GM20000 (cell line): ENCODE measurements at regions not wholly inside any gene's neighbourhood (a gene's known extent, or its start where the extent isn't known, plus 50 kb on each side); places are given as distances from the start of the nearest gene placed in this dataset.

Experiments used
- DNase-seq: peaks from one replicate; pipeline ENCODE4 v3.0.0; 2012; ENCODE audit warnings: low spot score
- TF ChIP-seq, protein P1 (sequence below): IDR thresholded peaks from 2 replicates; pipeline ENCODE4 v1.5.1; 2012; ENCODE audit warnings: mild to moderate bottlenecking, control low read depth; ENCODE audit errors: extremely low read depth, missing control alignments

DNA sequence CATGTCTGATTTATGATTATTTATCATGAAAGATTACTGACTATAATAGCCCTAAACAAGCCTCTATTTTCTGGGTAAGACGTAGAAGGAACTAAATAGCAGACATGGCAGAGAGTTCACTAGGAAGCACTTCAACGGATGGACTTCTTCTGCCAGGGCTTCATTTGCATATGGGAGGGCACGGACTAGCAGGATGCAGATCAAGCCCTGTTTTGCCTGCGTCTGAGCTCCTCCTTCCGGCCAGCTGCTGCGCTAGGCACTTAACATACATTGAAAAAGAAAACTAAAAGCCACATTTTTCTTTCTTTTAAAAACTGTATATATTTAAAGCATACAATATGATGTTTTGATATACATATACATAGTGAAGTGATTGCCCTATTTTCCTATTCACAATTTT lies 340.0 kb upstream of the MEX3C start:
- DNase-seq, result no peak
- TF ChIP-seq, protein P1, sequence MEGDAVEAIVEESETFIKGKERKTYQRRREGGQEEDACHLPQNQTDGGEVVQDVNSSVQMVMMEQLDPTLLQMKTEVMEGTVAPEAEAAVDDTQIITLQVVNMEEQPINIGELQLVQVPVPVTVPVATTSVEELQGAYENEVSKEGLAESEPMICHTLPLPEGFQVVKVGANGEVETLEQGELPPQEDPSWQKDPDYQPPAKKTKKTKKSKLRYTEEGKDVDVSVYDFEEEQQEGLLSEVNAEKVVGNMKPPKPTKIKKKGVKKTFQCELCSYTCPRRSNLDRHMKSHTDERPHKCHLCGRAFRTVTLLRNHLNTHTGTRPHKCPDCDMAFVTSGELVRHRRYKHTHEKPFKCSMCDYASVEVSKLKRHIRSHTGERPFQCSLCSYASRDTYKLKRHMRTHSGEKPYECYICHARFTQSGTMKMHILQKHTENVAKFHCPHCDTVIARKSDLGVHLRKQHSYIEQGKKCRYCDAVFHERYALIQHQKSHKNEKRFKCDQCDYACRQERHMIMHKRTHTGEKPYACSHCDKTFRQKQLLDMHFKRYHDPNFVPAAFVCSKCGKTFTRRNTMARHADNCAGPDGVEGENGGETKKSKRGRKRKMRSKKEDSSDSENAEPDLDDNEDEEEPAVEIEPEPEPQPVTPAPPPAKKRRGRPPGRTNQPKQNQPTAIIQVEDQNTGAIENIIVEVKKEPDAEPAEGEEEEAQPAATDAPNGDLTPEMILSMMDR, result no peak

DNA sequence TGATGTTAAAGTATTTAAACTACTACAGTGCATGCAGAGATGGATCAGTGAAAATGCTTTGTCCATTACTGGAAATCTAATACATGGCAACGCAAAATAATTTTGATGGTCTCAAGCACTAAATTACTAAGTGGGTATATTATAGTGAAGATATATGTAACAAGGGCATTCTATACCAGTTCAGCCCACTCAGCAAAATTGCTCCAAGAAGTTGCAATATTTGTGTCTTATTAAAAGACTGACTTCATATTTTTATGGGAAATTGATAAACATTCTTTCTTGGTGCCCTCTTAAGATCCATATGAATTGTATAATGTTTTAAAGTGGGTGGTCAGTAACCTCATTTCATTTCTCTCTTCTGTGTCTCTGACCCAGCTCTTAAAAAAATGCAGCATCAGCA lies 343.1 kb upstream of the MEX3C start:
- DNase-seq, result no peak
- TF ChIP-seq, protein P1, result no peak

DNA sequence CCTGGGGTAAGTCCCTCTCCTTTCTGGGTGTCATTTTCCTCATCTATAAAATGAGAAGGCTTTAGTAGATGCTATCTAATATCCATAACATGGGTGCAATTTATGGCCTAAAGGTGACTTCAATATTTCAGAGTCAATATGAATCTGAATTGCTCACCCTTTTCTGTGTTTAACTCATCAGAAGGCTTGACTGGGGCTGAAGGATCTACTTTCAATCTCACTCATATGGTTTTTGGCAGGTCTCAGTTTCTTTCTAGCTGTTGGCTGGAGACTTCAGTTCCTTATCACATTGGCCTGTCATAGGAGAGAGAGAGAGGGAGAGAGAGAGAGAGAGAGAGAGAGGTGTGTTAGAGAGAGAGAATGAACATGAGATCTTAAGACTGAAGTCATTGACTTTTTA lies 343.7 kb upstream of the MEX3C start:
- TF ChIP-seq, protein P1, result no peak
- no peak for DNase-seq

DNA sequence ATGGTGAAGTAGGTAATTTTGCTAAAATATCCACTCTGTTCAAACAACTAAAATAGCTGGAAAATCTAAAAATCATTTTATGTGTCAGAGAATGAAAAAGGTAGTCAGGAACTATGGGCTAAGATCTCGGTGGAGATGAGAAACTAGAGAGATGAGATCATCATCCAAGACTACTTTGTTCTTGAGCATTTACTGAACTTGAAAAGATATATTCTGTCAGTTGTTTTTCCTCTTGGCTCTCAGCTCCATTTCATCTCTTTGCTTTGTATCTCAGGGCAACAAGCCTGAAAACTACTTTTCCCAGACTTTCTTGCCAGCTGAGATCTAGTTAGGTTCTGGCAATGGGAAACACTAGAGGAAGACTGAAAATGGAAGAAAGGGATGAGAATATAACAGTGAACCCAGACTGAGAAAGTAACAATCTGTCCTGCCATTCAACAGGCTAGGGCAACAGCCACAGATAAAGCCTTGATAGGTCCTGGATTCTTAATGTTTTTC lies 346.2 kb upstream of the MEX3C start:
- TF ChIP-seq, protein P1, result no peak
- DNase-seq, result no peak

DNA sequence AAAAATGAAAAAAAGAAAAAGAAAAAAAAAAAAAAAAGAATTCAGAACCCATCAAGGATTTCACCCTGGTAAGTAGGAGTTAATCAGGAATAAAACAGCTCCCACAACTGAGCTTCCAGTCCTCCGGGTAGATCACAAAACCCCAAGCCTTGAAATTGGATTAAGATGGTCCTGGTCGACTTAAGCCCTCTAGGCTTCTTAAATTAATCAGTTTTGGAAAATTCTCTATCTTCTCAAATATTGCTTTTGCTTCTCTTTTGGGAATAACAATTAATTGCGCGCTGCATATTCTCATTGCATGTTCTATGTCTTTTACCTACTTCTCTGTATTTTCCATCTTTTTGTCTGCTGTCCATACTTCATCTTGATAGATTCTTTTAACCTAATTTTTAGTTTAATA lies 348.0 kb upstream of the MEX3C start:
- TF ChIP-seq, protein P1, result no peak
- no peak for DNase-seq

DNA sequence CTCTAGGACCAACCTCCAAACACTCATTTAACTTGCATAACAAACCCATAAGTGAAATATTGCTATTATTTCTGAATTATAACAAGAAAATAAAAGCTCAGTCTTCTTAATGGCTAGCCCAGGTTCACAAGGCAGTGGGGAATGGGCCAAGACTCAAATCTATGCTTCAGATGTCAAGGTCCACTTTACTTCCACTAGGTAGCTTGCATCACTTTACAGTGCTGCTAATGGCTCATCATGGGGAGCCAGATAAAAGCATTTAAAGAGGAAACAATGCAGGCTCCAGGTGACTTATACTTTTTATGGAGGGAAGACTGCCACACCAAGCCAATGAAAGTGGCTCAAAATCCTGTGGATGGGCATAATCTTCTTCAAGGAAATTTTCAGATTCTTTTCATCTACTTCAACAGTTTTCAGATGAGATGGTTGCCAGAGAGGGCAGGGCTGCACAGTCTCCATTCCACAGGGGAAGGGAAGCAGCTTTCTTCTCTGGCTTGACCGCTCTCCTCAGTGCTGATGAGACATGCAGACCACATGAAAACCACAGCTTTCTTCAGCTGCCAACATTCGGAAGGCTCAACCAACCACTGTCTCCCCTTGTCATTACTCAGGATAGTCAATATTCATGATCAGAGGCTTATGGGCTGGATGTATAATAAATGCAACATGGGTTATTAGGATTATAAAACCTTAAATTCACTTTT lies 361.9 kb upstream of the MEX3C start:
- TF ChIP-seq, protein P1, result no peak
- no peak for DNase-seq

DNA sequence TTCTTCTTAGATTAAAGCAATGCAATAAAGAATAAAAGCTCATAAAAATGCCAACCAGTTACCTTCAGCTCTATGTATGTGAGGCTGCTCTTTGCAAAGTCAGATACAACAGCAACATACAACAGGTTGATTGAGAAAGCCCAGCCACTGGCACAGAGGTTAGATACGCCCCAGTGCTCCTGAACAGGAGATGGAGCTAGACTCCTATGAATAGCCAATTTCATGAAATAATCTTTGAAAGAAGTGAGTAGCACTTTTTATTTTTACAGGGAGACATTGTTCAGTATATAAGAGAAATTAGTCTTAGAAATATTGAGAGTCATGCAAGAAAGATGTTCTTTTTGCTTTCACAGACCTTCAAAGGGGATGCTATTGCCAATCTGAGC lies 362.4 kb upstream of the MEX3C start:
- DNase-seq, result no peak
- TF ChIP-seq, protein P1, result no peak
